K562 (cell line): ENCODE measurements at regions not wholly inside any gene's neighbourhood (a gene's known extent, or its start where the extent isn't known, plus 50 kb on each side); places are given as distances from the start of the nearest gene placed in this dataset.

Experiments used
- ATAC-seq: fragments of 200-7000 bp; cut with Tn5 transposase; 3 replicates; pipeline ENCODE4 v1.9.1; 2020; ENCODE audit warnings: moderate library complexity
- BruUV-seq: library from RNA; stranded (reverse); fragments of 400-500 nt; replicated peaks from 2 replicates; lab custom pipeline; 2021; lab: Mats Ljungman, UMichigan
- CTCF ChIA-PET: fragments of 300-600 bp; formaldehyde crosslinking; extraction: SDS; loops from one replicate; lab custom pipeline; 2021; ENCODE audit warnings: low intra/inter-chr PET ratio; lab: Yijun Ruan, JAX
- POLR2A ChIA-PET: fragments of 300-600, 350-650 bp; sonication (Branson Sonifier 250); formaldehyde crosslinking; extraction: SDS; loops from one replicate; lab custom pipeline; 2021; ENCODE audit warnings: antibody characterized with exemption, inconsistent platforms; lab: Yijun Ruan, JAX
- DNase-seq, 4 experiments: peaks; one replicate each; pipeline versions ENCODE4 v3.0.0 to v3.0.0-alpha.2; 2011 to 2018; ENCODE audit warnings: low spot score in 3 of 4, mixed read lengths in 3 of 4; ENCODE audit errors: extremely low read depth in 1 of 4
- FAIRE-seq: peaks from 2 replicates; lab custom pipeline; 2011; peaks lifted over from hg19 to GRCh38; lab: Jason Lieb, UNC
- H2AFZ ChIP-seq: 2 replicates; pipeline ENCODE4 v1.6.0; 2011; ENCODE audit warnings: low read depth, low read length, control low read depth, inconsistent platforms
- H3K27ac ChIP-seq: fragments of 200-600 bp; 3 replicates; pipeline ENCODE4 v1.8.0; 2011; ENCODE audit warnings: low read depth, mild to moderate bottlenecking, control low read depth, inconsistent platforms, low read length, moderate library complexity, mixed read lengths; ENCODE audit errors: extremely low read depth
- H3K27me3 ChIP-seq, 2 experiments: fragments of 300-600 bp in 1 of 2; 2 replicates in 1 of 2; 3 replicates in 1 of 2; pipeline versions ENCODE4 v1.6.0 to v1.8.0; 2011; ENCODE audit warnings: inconsistent platforms in 2 of 2, low read length in 2 of 2, mild to moderate bottlenecking in 1 of 2, mixed read lengths in 1 of 2, moderate library complexity in 1 of 2; ENCODE audit not compliant: control insufficient read depth in 2 of 2, insufficient read depth in 2 of 2
- H3K36me3 ChIP-seq: fragments of 300-600 bp; 3 replicates; pipeline ENCODE4 v1.8.0; 2011; ENCODE audit warnings: mild to moderate bottlenecking, low read length, inconsistent platforms; ENCODE audit not compliant: control insufficient read depth, insufficient read depth
- H3K4me1 ChIP-seq, 2 experiments: fragments of 200-600 bp in 1 of 2; replicated peaks in 1 of 2; 2 replicates in 1 of 2; 3 replicates in 1 of 2; pipeline versions ENCODE4 v1.5.1 to v1.8.0; 2011; ENCODE audit warnings: inconsistent platforms in 2 of 2, low read length in 2 of 2, mild to moderate bottlenecking in 1 of 2, mixed read lengths in 1 of 2, moderate library complexity in 1 of 2; ENCODE audit not compliant: control insufficient read depth in 2 of 2, insufficient read depth in 2 of 2
- H3K4me2 ChIP-seq: 2 replicates; pipeline ENCODE4 v1.6.1; 2011; ENCODE audit warnings: low read length, control low read depth, inconsistent platforms, mixed read lengths; ENCODE audit not compliant: insufficient read depth
- H3K4me3 ChIP-seq: fragments of 200-600 bp; sonication (generic), shearing (Covaris generic); 2 replicates; pipeline ENCODE4 v1.5.1; 2016; ENCODE audit warnings: control low read depth, inconsistent platforms
- H3K79me2 ChIP-seq: fragments of 200-600 bp; 3 replicates; pipeline ENCODE4 v1.8.0; 2011; ENCODE audit warnings: low read length, inconsistent platforms; ENCODE audit not compliant: control insufficient read depth, insufficient read depth
- H3K9ac ChIP-seq, 2 experiments: 2 replicates each; pipeline versions ENCODE4 v1.6.0 to v1.6.1; 2011; ENCODE audit warnings: low read depth in 2 of 2, low read length in 2 of 2, control low read depth in 1 of 2, inconsistent platforms in 1 of 2, mild to moderate bottlenecking in 1 of 2, mixed read lengths in 1 of 2; ENCODE audit not compliant: insufficient read depth in 1 of 2
- H3K9me1 ChIP-seq: one replicate; pipeline ENCODE4 v1.6.0; 2011; ENCODE audit warnings: inconsistent platforms, mild to moderate bottlenecking, low read length, moderate library complexity; ENCODE audit not compliant: control insufficient read depth, insufficient read depth
- H3K9me3 ChIP-seq: replicated peaks from 2 replicates; pipeline ENCODE4 v1.5.1; 2011; ENCODE audit warnings: low read depth, low read length, inconsistent platforms; ENCODE audit not compliant: control insufficient read depth, insufficient read depth
- H4K20me1 ChIP-seq: replicated peaks from 2 replicates; pipeline ENCODE4 v1.6.1; 2011; ENCODE audit warnings: low read length, inconsistent platforms, mixed read lengths; ENCODE audit not compliant: control insufficient read depth, insufficient read depth
- GABPA ChIP-seq: fragments of 200-800 bp; sonication (Bioruptor generic); conservative IDR thresholded peaks from 2 replicates; pipeline ENCODE4 v1.6.1; 2016; ENCODE audit warnings: low read depth, missing genetic modification characterization, missing compliant biosample characterization
- MED1 ChIP-seq: sonication (generic); formaldehyde crosslinking; IDR thresholded peaks from 2 replicates; pipeline ENCODE4 v1.8.1; 2023; ENCODE audit warnings: missing genetic modification reagents, borderline replicate concordance
- NBN ChIP-seq: fragments of 450-650 bp; IDR thresholded peaks from 2 replicates; pipeline ENCODE4 v1.6.1; 2016; ENCODE audit warnings: low read depth, mild to moderate bottlenecking
- NFIC ChIP-seq: fragments of 450-650 bp; IDR thresholded peaks from 2 replicates; pipeline ENCODE4 v1.6.1; 2017; ENCODE audit warnings: mild to moderate bottlenecking, inconsistent platforms
- SMARCA4 ChIP-seq: fragments of 450-650 bp; IDR thresholded peaks from 2 replicates; pipeline ENCODE4 v1.6.1; 2016
- SP2 ChIP-seq: IDR thresholded peaks from 2 replicates; pipeline ENCODE4 v1.6.1; 2011; ENCODE audit warnings: mild to moderate bottlenecking, low read depth, low read length, moderate library complexity; ENCODE audit not compliant: poor library complexity, severe bottlenecking; ENCODE audit errors: extremely low read depth
- SPI1 ChIP-seq: IDR thresholded peaks from 2 replicates; pipeline ENCODE4 v1.6.1; 2011; ENCODE audit warnings: low read depth, low read length, control low read depth, borderline replicate concordance
- TAF7 ChIP-seq: fragments of 450-650 bp; IDR thresholded peaks from 2 replicates; pipeline ENCODE4 v1.6.1; 2016; ENCODE audit warnings: missing genetic modification characterization, missing compliant biosample characterization
- WGBS: fragments of 100-300 bp; shearing (Covaris generic); methylation state at CpG from one replicate; pipeline ENCODE4 v1.1.6; 2016; ENCODE audit warnings: low coverage, mixed read lengths; ENCODE audit not compliant: insufficient coverage; ENCODE audit errors: missing lambda C conversion rate; 5-methylcytosine and 5-hydroxymethylcytosine counted together
- in situ Hi-C: fragments of 300-500 bp; cut with MboI; formaldehyde crosslinking; loops from 4 replicates; pipeline ENCODE4 v1.15.0; 2018; ENCODE audit warnings: inconsistent platforms, mixed read lengths
- intact Hi-C: fragments of 100-400 bp; cut with micrococcal nuclease; formaldehyde crosslinking; loops from 2 replicates; pipeline ENCODE4 v1.14.2; 2022
- TF ChIP-seq, protein P1 (sequence below): sonication (generic); formaldehyde crosslinking; IDR thresholded peaks from 2 replicates; pipeline ENCODE4 v1.8.0; 2022; ENCODE audit warnings: mild to moderate bottlenecking, missing genetic modification reagents
- TF ChIP-seq, protein P2 (sequence below): fragments of 250-450 bp; sonication (Bioruptor Pico); IDR thresholded peaks from 2 replicates; pipeline ENCODE4 v1.9.0; 2021; ENCODE audit warnings: mild to moderate bottlenecking

DNA sequence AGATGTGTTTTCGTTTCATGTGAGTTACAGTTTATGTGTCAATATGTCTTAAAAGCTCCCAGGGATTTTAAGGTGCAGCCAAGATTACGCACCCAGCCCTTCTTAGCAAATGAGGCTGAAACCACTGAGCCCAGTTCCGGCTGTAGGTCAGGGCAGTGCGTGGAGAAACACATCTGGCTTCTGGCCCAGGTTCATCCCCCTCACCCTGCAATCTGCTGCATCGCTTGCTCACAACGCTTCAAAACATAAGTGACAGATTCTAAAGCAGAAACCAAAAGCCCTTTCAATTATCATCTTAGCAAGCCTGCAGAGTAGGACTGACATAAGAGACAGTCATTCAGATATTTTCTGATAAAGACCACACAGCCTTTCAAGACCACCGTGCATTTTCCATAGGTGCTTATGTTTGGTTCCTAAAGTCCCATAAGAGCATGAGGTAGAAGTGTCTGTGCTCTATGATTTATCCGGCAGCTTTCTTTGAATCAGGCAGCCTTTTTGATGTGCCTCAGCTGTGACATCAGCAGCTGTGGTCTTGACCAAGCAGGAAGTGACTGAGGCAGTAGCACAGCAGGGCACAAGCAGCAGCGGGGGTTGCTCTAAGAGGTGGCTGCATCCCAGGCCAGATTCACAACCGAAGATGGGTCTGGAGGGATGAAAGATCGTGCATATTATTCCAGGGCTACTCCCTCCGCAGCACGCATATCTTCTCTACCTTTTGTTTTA is 72.1 kb upstream of the LYZL2 start:
- no TSS peak for BruUV-seq
- H3K27ac ChIP-seq = no peak overlapping the region
- no peak overlapping the region for H2AFZ ChIP-seq
- WGBS = 1% methylated on average over 13 of the region's 13 CpGs
- H3K4me2 ChIP-seq = no peak overlapping the region
- H3K9me1 ChIP-seq = no peaks in the 10 kb centered on the region
- ATAC-seq = no peak
- CTCF ChIA-PET = no interaction called here
- POLR2A ChIA-PET = no interaction called here
- H3K27me3 ChIP-seq = peaks cover 23 to 42% of the 10 kb centered on the region in 2 experiments
- no peak overlapping the region for H3K4me3 ChIP-seq
- peak; percentile 46 for FAIRE-seq
- no peaks in the 10 kb centered on the region for H3K79me2 ChIP-seq
- DNase-seq = no peak
- no peaks in the 10 kb centered on the region; a peak in 1 of 5 replicates for H3K4me1 ChIP-seq
- no peaks in the 10 kb centered on the region for H3K9me3 ChIP-seq
- H4K20me1 ChIP-seq = no peaks in the 10 kb centered on the region
- H3K36me3 ChIP-seq = no peaks in the 10 kb centered on the region
- intact Hi-C loops = no loop called here
- TF ChIP-seq NFIC (peak; percentile 7; the same call in 1 of the 2 replicates), SMARCA4 (no peak), GABPA (tag) (0 out of 2 replicates have a peak, but pooled peaks have one; percentile 15), NBN (no peak), MED1 (CRISPR knock-in tag) (no peak), SP2 (no peak), SPI1 (no peak), TAF7 (tag) (no peak)
- TF ChIP-seq, protein P1, sequence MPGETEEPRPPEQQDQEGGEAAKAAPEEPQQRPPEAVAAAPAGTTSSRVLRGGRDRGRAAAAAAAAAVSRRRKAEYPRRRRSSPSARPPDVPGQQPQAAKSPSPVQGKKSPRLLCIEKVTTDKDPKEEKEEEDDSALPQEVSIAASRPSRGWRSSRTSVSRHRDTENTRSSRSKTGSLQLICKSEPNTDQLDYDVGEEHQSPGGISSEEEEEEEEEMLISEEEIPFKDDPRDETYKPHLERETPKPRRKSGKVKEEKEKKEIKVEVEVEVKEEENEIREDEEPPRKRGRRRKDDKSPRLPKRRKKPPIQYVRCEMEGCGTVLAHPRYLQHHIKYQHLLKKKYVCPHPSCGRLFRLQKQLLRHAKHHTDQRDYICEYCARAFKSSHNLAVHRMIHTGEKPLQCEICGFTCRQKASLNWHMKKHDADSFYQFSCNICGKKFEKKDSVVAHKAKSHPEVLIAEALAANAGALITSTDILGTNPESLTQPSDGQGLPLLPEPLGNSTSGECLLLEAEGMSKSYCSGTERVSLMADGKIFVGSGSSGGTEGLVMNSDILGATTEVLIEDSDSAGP = no peak
- TF ChIP-seq, protein P2, sequence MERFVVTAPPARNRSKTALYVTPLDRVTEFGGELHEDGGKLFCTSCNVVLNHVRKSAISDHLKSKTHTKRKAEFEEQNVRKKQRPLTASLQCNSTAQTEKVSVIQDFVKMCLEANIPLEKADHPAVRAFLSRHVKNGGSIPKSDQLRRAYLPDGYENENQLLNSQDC (CRISPR knock-in tag) = no peak
- TF ChIP-seq, all 486 proteins: peak for 2
- H3K9ac ChIP-seq = no peak overlapping the region
- in situ Hi-C loops = no loop called here
